Endothelial cell (in vitro differentiated cells): ENCODE measurements at regions not wholly inside any gene's neighbourhood (a gene's known extent, or its start where the extent isn't known, plus 50 kb on each side); places are given as distances from the start of the nearest gene placed in this dataset.

Experiments used
- DNase-seq: peaks from one replicate; pipeline ENCODE4 v3.0.0; 2021; ENCODE audit warnings: low spot score
- H3K27ac Mint-ChIP-seq: one replicate; pipeline ENCODE4 v1.8.0; 2021; ENCODE audit warnings: mixed read lengths, inconsistent platforms; ENCODE audit not compliant: unreplicated experiment
- H3K27me3 Mint-ChIP-seq: one replicate; pipeline ENCODE4 v1.8.0; 2021; ENCODE audit warnings: mild to moderate bottlenecking, moderate library complexity, mixed read lengths, inconsistent platforms; ENCODE audit not compliant: unreplicated experiment
- H3K36me3 Mint-ChIP-seq: one replicate; pipeline ENCODE4 v1.8.0; 2021; ENCODE audit warnings: mild to moderate bottlenecking, low read depth, mixed read lengths, inconsistent platforms; ENCODE audit not compliant: unreplicated experiment
- H3K4me1 Mint-ChIP-seq: one replicate; pipeline ENCODE4 v1.8.0; 2021; ENCODE audit warnings: mild to moderate bottlenecking, mixed read lengths, inconsistent platforms; ENCODE audit not compliant: unreplicated experiment
- H3K4me3 Mint-ChIP-seq: one replicate; pipeline ENCODE4 v1.8.0; 2021; ENCODE audit warnings: mild to moderate bottlenecking, mixed read lengths, inconsistent platforms; ENCODE audit not compliant: unreplicated experiment
- H3K9me3 Mint-ChIP-seq: one replicate; pipeline ENCODE4 v1.8.0; 2021; ENCODE audit warnings: mixed read lengths, inconsistent platforms; ENCODE audit not compliant: unreplicated experiment
- CTCF ChIP-seq: fragments of 200-600 bp; sonication (generic); IDR thresholded peaks from one replicate; pipeline ENCODE4 v1.5.0; 2021; ENCODE audit warnings: antibody characterized with exemption; ENCODE audit not compliant: unreplicated experiment

- Mint-ChIP-seq H3K36me3 (no peaks in the 10 kb centered on the region), H3K27ac (no peak overlapping the region), H3K4me3 (no peak overlapping the region), H3K9me3 (no peaks in the 10 kb centered on the region), H3K27me3 (no peaks in the 10 kb centered on the region), H3K4me1 (peaks cover 6% of the 10 kb centered on the region)
- TF ChIP-seq CTCF: no peak
- no peak for DNase-seq
Measured at GRCh38 chr1:95496773-95497172, 262.8 kb downstream of the RWDD3 start.

- Mint-ChIP-seq H3K4me1 (peaks cover 11% of the 10 kb centered on the region), H3K4me3 (no peak overlapping the region), H3K36me3 (no peaks in the 10 kb centered on the region), H3K27ac (no peak overlapping the region), H3K9me3 (no peaks in the 10 kb centered on the region), H3K27me3 (peaks cover 1% of the 10 kb centered on the region)
- TF ChIP-seq CTCF: no peak
- DNase-seq: no peak
Measured at GRCh38 chr1:95497566-95497965, 263.6 kb downstream of the RWDD3 start.

GRCh38 chr1:95503278-95504030 is 269.4 kb downstream of the RWDD3 start:
- Mint-ChIP-seq H3K4me1 (peaks cover 11% of the 10 kb centered on the region), H3K4me3 (no peak overlapping the region), H3K9me3 (no peaks in the 10 kb centered on the region), H3K27ac (no peak overlapping the region), H3K36me3 (no peaks in the 10 kb centered on the region), H3K27me3 (peaks cover 2% of the 10 kb centered on the region)
- no peak for DNase-seq
- TF ChIP-seq CTCF: no peak

- no peak overlapping the region for H3K4me3 Mint-ChIP-seq
- no peaks in the 10 kb centered on the region for H3K36me3 Mint-ChIP-seq
- H3K4me1 Mint-ChIP-seq: peaks cover 11% of the 10 kb centered on the region
- TF ChIP-seq CTCF: no peak
- H3K27ac Mint-ChIP-seq: no peak overlapping the region
- no peak for DNase-seq
- no peaks in the 10 kb centered on the region for H3K9me3 Mint-ChIP-seq
- peaks cover 2% of the 10 kb centered on the region for H3K27me3 Mint-ChIP-seq
Measured at GRCh38 chr1:95504321-95504720, 270.3 kb downstream of the RWDD3 start.

DNA sequence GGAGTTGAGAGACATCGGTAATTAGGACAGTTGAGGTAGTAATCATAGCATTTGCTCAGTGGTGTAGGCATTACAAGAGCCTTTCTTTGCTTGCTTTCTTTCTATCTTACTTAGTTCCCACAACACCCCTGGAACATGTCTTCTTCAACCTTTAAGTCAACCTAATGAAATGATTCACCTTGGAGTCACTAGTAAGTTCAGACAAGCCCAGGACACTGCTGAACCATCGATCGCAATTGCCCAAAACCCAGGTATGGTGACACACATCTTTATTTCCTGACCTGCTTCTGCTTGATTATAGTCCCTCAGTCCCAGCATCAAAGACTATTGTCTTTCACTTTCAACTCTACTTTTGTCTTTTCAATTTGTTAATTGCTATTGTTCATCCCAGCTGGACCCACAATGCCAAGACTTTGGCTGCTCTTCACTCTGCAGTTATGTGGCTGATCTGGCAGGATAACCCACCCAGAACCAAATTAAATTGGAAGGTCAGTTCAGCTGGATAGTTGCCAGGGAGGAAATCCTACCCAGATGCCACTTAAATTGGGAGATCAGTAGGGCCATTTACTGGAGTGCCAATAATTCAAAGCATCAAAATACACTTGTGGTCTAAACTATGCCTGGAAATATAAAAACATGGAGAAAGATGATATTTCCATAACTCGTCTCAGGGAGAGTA is 272.9 kb downstream of the RWDD3 start:
- H3K27ac Mint-ChIP-seq: no peak overlapping the region
- DNase-seq: no peak
- peaks cover 2% of the 10 kb centered on the region for H3K27me3 Mint-ChIP-seq

More for the DNA sequence above, 272.9 kb downstream of the RWDD3 start:
- peaks cover 21% of the 10 kb centered on the region for H3K4me1 Mint-ChIP-seq
- no peak overlapping the region for H3K4me3 Mint-ChIP-seq
- TF ChIP-seq CTCF: no peak
- H3K9me3 Mint-ChIP-seq: no peaks in the 10 kb centered on the region
- no peaks in the 10 kb centered on the region for H3K36me3 Mint-ChIP-seq
